Nephron (organoid): ENCODE measurements at regions not wholly inside any gene's neighbourhood (a gene's known extent, or its start where the extent isn't known, plus 50 kb on each side); places are given as distances from the start of the nearest gene placed in this dataset.

Experiments used
- H3K27ac Mint-ChIP-seq, 3 experiments: 2 replicates each; pipeline ENCODE4 v1.8.0; 2020; ENCODE audit warnings: mixed read lengths in 3 of 3, mild to moderate bottlenecking in 2 of 3, moderate library complexity in 1 of 3
- H3K27me3 Mint-ChIP-seq: 2 replicates; pipeline ENCODE4 v1.8.0; 2021; ENCODE audit warnings: low read depth, mild to moderate bottlenecking, moderate library complexity, mixed read lengths
- H3K36me3 Mint-ChIP-seq: 2 replicates; pipeline ENCODE4 v1.8.0; 2020; ENCODE audit warnings: low read depth, mixed read lengths
- H3K4me1 Mint-ChIP-seq: 2 replicates; pipeline ENCODE4 v1.8.0; 2020; ENCODE audit warnings: mixed read lengths
- H3K4me3 Mint-ChIP-seq, 3 experiments: 2 replicates each; pipeline ENCODE4 v1.8.0; 2020; ENCODE audit warnings: mild to moderate bottlenecking in 3 of 3, mixed read lengths in 3 of 3, moderate library complexity in 2 of 3
- H3K9me3 Mint-ChIP-seq: 2 replicates; pipeline ENCODE4 v1.8.0; 2020; ENCODE audit warnings: mixed read lengths
- TF ChIP-seq, protein P1 (sequence below), 3 experiments: fragments of 200-600 bp; sonication (generic); IDR thresholded peaks; one replicate each; pipeline ENCODE4 v1.5.0; 2021; ENCODE audit warnings: antibody characterized with exemption in 3 of 3; ENCODE audit not compliant: unreplicated experiment in 3 of 3

DNA sequence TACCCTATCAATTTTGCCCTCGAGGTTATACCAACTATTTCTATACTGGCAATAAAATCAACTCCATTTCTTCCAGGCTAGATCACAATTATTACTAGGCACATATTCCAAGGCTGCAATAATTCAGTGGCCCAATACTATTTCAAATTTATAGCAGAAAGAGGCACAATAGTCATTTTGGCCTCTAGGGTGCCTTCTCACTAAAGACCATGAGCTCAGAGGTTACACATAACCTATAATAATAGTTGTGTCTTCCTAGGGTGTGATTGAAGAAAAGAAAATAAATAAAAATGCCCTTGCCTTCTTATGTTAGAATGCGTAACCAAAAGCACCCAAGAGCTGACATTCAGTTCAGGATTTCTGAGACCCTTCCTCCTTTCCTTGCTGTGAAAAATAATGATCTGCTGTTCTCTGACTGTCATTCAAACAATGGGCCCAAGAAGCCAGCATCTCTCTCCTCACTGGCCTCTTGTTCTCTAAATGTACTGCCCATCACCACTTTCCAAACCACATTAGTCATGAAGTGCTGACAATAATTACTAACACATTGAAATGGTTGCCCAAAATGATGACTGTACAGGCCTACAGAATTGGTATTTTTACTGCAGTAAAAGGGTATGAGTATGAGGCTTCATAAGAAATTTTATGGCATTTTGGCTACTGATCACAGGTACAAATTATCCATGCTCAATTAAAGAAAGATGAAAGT lies 244.8 kb downstream of the LRRN1 start:
- Mint-ChIP-seq H3K27ac (no peak overlapping the region), H3K4me3 (no peak overlapping the region), H3K4me1 (no peaks in the 10 kb centered on the region), H3K27me3 (peaks cover 3% of the 10 kb centered on the region), H3K9me3 (no peaks in the 10 kb centered on the region), H3K36me3 (no peaks in the 10 kb centered on the region)
- TF ChIP-seq, protein P1, sequence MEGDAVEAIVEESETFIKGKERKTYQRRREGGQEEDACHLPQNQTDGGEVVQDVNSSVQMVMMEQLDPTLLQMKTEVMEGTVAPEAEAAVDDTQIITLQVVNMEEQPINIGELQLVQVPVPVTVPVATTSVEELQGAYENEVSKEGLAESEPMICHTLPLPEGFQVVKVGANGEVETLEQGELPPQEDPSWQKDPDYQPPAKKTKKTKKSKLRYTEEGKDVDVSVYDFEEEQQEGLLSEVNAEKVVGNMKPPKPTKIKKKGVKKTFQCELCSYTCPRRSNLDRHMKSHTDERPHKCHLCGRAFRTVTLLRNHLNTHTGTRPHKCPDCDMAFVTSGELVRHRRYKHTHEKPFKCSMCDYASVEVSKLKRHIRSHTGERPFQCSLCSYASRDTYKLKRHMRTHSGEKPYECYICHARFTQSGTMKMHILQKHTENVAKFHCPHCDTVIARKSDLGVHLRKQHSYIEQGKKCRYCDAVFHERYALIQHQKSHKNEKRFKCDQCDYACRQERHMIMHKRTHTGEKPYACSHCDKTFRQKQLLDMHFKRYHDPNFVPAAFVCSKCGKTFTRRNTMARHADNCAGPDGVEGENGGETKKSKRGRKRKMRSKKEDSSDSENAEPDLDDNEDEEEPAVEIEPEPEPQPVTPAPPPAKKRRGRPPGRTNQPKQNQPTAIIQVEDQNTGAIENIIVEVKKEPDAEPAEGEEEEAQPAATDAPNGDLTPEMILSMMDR (IDR thresholded peaks at IDR 0.05; ENCODE audit: unreplicated experiment in 3 of 3) = no peak

- no peak overlapping the region for H3K27ac Mint-ChIP-seq
- H3K4me3 Mint-ChIP-seq = no peak overlapping the region
- H3K36me3 Mint-ChIP-seq = no peaks in the 10 kb centered on the region
- H3K9me3 Mint-ChIP-seq = no peaks in the 10 kb centered on the region
- H3K4me1 Mint-ChIP-seq = no peaks in the 10 kb centered on the region
- TF ChIP-seq, protein P1 (IDR thresholded peaks at IDR 0.05; ENCODE audit: unreplicated experiment in 3 of 3) = no peak
- peaks cover 3% of the 10 kb centered on the region for H3K27me3 Mint-ChIP-seq
Observed at GRCh38 chr3:4044619-4045018, 245.4 kb downstream of the LRRN1 start.

DNA sequence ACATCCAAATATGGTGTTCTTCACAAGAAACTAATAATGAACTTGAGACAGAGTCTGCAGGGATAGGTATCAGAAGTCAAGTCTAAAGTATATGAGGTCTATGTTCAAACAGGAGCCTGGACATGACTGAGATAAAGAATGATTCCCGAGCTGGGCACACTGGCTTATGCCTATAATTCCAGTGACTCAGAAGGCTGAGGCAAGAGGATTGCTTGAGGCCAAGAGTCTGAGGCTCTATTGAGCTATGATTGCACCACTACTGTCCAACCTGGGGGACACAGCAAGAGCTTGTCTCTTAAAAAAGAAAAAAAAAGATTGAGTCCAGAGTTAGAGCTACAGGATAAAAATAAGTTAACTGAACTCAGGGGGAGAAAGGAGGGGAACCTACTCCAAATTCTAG lies 246.5 kb downstream of the LRRN1 start:
- Mint-ChIP-seq H3K4me1 (no peaks in the 10 kb centered on the region), H3K4me3 (no peak overlapping the region), H3K9me3 (no peaks in the 10 kb centered on the region), H3K27me3 (peaks cover 3% of the 10 kb centered on the region), H3K36me3 (no peaks in the 10 kb centered on the region), H3K27ac (no peak overlapping the region)
- TF ChIP-seq, protein P1 (IDR thresholded peaks at IDR 0.05; ENCODE audit: unreplicated experiment in 3 of 3) = no peak

GRCh38 chr3:4047366-4047765 lies 248.1 kb downstream of the LRRN1 start:
- no peaks in the 10 kb centered on the region for H3K4me1 Mint-ChIP-seq
- no peak overlapping the region for H3K4me3 Mint-ChIP-seq
- TF ChIP-seq, protein P1 (IDR thresholded peaks at IDR 0.05; ENCODE audit: unreplicated experiment in 3 of 3) = no peak
- H3K9me3 Mint-ChIP-seq = no peaks in the 10 kb centered on the region
- H3K27me3 Mint-ChIP-seq = peaks cover 3% of the 10 kb centered on the region
- no peaks in the 10 kb centered on the region for H3K36me3 Mint-ChIP-seq
- H3K27ac Mint-ChIP-seq = no peak overlapping the region

GRCh38 chr3:4052706-4053105 lies 250.5 kb upstream of the SETMAR start:
- Mint-ChIP-seq H3K27me3 (no peaks in the 10 kb centered on the region), H3K9me3 (no peaks in the 10 kb centered on the region), H3K4me1 (no peaks in the 10 kb centered on the region), H3K36me3 (no peaks in the 10 kb centered on the region), H3K4me3 (no peak overlapping the region), H3K27ac (no peak overlapping the region)
- TF ChIP-seq, protein P1 (IDR thresholded peaks at IDR 0.05; ENCODE audit: unreplicated experiment in 3 of 3) = no peak

DNA sequence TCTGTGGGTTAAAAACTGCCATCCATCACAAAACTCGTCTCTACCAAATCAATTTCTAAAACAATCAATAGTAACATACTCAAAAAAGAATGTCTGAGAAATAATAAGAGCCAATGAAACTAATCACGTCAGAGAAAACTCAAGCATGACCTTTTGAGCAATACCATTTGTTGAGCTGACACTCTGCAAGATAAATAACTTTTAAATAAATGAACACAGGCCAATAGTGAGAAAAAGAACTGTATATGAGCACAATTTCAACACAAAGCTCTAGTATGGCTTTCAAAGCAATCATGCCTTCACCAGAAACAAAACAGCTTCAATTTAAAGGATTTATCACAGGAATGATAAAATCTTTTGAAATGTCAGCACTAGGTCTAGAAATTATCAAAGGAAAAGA lies 249.2 kb upstream of the SETMAR start:
- Mint-ChIP-seq H3K9me3 (no peaks in the 10 kb centered on the region), H3K4me3 (no peak overlapping the region), H3K27me3 (no peaks in the 10 kb centered on the region), H3K4me1 (no peaks in the 10 kb centered on the region), H3K27ac (no peak overlapping the region), H3K36me3 (no peaks in the 10 kb centered on the region)
- TF ChIP-seq, protein P1 (IDR thresholded peaks at IDR 0.05; ENCODE audit: unreplicated experiment in 3 of 3) = no peak
